ENCODE measurements at regions not wholly inside any gene's neighbourhood (a gene's known extent, or its start where the extent isn't known, plus 50 kb on each side); places are given as distances from the start of the nearest gene placed in this dataset.

- TF ChIP-seq EZH2 (IDR thresholded peaks at IDR 0.05; ENCODE audit: insufficient read depth, poor library complexity, severe bottlenecking) (no peak), EZH2phosphoT487 (IDR thresholded peaks at IDR 0.05; ENCODE audit: insufficient read depth, low read depth) (no peak)
These were observed 533.7 kb downstream of the BCKDHB start for GRCh38 chr6:80640176-80640575.

Measured in GM23248 (cell line).